ENCODE measurements at regions not wholly inside any gene's neighbourhood (a gene's known extent, or its start where the extent isn't known, plus 50 kb on each side); places are given as distances from the start of the nearest gene placed in this dataset.
A peak's percentile ranks its signal among the peaks of the same experiment; 100 is the strongest.

DNA sequence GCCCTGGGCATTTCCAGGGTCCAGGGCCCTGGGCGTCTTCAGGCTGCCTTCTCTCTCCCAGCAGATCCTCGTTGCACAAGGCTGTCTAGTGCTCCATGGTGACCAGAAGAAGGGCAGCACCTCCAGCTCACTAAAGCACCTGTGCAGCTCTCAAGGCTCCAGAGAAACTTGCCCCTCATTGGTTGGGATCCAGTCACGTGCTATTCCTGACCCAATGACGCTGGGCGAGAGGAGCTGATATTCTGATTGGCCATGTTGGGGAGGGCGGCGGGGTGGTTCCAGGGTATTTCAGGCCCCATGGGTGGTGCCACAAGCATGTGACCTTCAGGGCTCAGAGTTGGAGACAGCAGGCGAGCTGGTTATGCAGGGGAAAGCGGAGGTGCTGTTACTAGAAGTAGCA, 309.1 kb downstream of the TOX3 start:
- Mint-ChIP-seq H3K4me1 (no peaks in the 10 kb centered on the region), H3K4me3 (no peak overlapping the region), H3K27ac (no peak overlapping the region), H3K27me3 (no peaks in the 10 kb centered on the region), H3K36me3 (no peaks in the 10 kb centered on the region), H3K9me3 (no peaks in the 10 kb centered on the region)
- DNase-seq (no peak), ATAC-seq (ENCODE audit: low read depth) (no peak)
- POLR2A ChIA-PET, result no interaction called here

DNA sequence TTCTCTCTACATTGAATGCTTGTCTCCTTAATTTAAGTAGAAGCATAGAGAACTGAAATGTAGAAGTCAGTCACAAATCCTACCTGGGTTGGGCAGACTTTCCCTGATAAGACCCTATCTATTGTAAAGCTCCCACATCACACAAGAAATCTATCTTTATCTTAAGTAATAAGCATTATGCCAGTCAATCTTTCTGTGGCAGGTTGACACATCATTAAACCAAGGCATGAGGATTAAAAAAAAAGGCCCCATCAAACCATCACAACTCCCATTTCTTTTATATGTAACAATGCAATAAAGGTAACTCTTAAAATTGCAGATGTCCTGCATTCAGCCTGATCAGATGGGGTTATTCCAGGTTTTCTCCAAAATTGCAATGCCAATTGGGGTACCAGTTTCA, 311.8 kb downstream of the TOX3 start:
- H3K9me3 Mint-ChIP-seq, result no peaks in the 10 kb centered on the region
- no peak overlapping the region for H3K4me3 Mint-ChIP-seq
- POLR2A ChIA-PET, result no interaction called here
- H3K36me3 Mint-ChIP-seq, result no peaks in the 10 kb centered on the region
- DNase-seq (no peak), ATAC-seq (ENCODE audit: low read depth) (no peak)
- H3K27me3 Mint-ChIP-seq, result no peaks in the 10 kb centered on the region
- H3K27ac Mint-ChIP-seq, result no peak overlapping the region
- no peaks in the 10 kb centered on the region for H3K4me1 Mint-ChIP-seq

GRCh38 chr16:52234626-52235025, 312.3 kb downstream of the TOX3 start:
- Mint-ChIP-seq H3K27me3 (no peaks in the 10 kb centered on the region), H3K4me3 (no peak overlapping the region), H3K9me3 (no peaks in the 10 kb centered on the region), H3K27ac (no peak overlapping the region), H3K4me1 (no peaks in the 10 kb centered on the region), H3K36me3 (no peaks in the 10 kb centered on the region)
- DNase-seq, result no peak
- no peak for ATAC-seq (ENCODE audit: low read depth)
- POLR2A ChIA-PET, result no interaction called here

DNA sequence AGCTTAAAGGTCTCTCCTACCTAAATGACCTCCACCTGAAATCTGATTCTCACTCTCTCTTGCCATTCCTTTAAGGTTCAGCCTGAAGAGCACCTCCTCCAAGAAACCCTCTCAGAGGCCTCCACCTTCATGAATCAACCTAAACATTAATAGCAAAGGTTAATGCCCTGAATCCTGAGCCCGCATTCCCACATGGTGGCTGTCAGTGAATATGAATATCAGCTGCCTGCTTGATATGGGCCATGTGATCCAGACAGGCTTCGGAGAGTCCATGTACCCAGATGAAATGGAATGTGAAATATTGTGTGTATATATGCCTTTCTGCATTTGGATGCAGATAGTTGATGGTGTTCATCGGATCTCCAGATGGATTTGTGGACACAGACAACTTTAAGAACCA, 317.5 kb downstream of the TOX3 start:
- DNase-seq (no peak), ATAC-seq (ENCODE audit: low read depth) (no peak)
- Mint-ChIP-seq H3K27ac (no peak overlapping the region), H3K27me3 (no peaks in the 10 kb centered on the region), H3K4me3 (no peak overlapping the region), H3K9me3 (no peaks in the 10 kb centered on the region), H3K4me1 (no peaks in the 10 kb centered on the region), H3K36me3 (no peaks in the 10 kb centered on the region)
- POLR2A ChIA-PET, result no interaction called here

DNA sequence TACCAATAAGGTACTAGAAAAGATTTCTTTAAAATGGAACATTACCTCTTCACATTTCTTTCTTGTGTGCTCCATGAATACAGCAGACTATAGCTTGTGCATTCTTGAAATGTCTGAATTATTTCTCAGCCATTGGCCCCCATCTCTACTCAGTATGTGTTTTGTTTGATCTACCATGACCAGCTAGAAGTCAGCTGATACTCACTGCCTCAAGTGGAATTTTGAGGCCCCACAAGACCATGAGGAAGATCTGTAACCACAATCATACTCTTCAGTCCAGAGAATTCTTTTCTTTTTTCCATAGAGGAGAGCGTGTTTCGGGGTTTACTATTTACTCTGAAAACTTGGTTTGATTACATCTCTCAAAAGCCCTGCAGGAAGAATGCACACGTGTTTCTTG, 319.1 kb downstream of the TOX3 start:
- POLR2A ChIA-PET, result no interaction called here
- H3K4me3 Mint-ChIP-seq, result no peak overlapping the region
- H3K36me3 Mint-ChIP-seq, result no peaks in the 10 kb centered on the region
- H3K4me1 Mint-ChIP-seq, result no peaks in the 10 kb centered on the region
- no peaks in the 10 kb centered on the region for H3K9me3 Mint-ChIP-seq
- H3K27ac Mint-ChIP-seq, result no peak overlapping the region
- ATAC-seq (ENCODE audit: low read depth) (no peak), DNase-seq (no peak)
- no peaks in the 10 kb centered on the region for H3K27me3 Mint-ChIP-seq

- ATAC-seq (ENCODE audit: low read depth) (no peak), DNase-seq (no peak)
- Mint-ChIP-seq H3K36me3 (no peaks in the 10 kb centered on the region), H3K9me3 (peaks cover 3% of the 10 kb centered on the region), H3K4me1 (no peaks in the 10 kb centered on the region), H3K4me3 (no peak overlapping the region), H3K27me3 (no peaks in the 10 kb centered on the region), H3K27ac (no peak overlapping the region)
- POLR2A ChIA-PET, result no interaction called here
Measured at GRCh38 chr16:52212841-52213240, 334.1 kb downstream of the TOX3 start.

DNA sequence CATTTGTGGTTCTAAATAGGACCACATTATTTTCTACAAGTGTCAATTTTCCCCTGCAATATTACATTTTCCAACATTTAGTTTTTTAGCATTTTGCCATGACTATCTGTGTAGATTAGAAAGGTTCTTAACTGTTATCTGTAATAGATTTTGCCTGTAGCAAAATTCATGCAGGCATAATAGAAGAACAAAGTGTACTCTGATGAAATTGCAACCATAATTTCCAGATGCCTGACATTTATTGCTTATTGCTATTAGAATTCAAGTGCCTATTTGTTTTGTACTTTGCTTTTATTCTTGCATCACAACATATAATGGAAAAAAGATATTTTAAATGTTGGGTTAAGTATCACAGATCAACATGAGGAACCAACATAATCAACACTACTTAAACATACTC, 337.7 kb downstream of the TOX3 start:
- Mint-ChIP-seq H3K4me3 (no peak overlapping the region), H3K27ac (no peak overlapping the region), H3K36me3 (no peaks in the 10 kb centered on the region), H3K4me1 (no peaks in the 10 kb centered on the region), H3K27me3 (no peaks in the 10 kb centered on the region), H3K9me3 (no peaks in the 10 kb centered on the region)
- ATAC-seq (ENCODE audit: low read depth) (no peak), DNase-seq (no peak)
- POLR2A ChIA-PET, result no interaction called here

DNA sequence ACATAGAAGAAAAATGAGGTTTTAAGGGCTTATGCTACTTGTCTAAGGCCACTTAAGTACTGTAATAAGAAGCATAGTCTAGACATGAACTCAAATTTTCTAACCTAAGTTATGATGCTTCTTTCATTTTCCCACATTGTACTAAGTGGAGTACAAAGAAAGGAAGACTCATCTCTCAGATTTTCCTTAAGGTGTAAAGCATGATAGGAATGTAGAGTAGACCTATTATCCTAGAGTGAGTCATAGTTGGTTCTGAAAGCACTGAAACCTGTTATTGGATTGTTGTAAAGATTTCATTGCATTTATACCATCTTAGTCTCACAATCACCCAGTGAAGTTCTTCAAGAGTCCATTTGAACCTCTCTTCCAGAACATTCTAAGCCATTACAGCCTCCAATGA, 343.8 kb downstream of the TOX3 start:
- Mint-ChIP-seq H3K9me3 (no peaks in the 10 kb centered on the region), H3K27ac (no peak overlapping the region), H3K27me3 (no peaks in the 10 kb centered on the region), H3K36me3 (no peaks in the 10 kb centered on the region), H3K4me1 (no peaks in the 10 kb centered on the region), H3K4me3 (no peak overlapping the region)
- ATAC-seq (ENCODE audit: low read depth), result no peak
- POLR2A ChIA-PET, result no interaction called here
- DNase-seq, result no peak

GRCh38 chr16:52193441-52193840, 353.5 kb downstream of the TOX3 start:
- H3K4me3 Mint-ChIP-seq, result no peak overlapping the region
- no peak for ATAC-seq (ENCODE audit: low read depth)

DNA sequence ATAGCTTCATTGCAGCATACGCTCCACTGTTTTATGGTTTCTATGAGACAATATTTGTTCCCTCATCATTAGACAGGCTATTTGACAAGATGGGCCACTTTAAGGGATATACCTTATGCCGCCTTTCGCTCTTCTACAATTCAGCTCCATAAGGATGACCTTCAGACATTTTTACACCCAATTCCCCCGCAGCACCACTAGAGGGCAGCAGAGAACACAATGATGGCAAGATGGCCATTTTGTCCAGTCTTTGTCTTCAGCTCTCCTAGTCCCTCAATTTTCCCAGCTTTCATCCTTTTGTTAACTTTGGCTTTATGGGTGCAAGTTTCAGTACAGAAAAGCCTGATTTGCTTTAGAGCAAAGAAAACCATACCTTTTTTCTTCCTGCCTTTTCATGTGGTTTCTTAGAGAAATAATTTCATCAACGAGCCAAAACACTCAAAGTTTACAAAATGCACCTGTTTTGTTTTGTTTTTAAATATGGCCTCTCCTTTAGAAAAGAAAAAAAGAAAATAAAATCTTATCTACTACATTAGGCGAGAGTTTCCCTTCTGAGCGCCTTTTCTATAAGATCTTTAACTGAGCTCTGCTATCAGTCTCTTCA, 355.3 kb downstream of the TOX3 start:
- POLR2A ChIA-PET, result no interaction called here
- no peak for ATAC-seq (ENCODE audit: low read depth)

More at GRCh38 chr16:52193441-52193840, 353.5 kb downstream of the TOX3 start:
- no peak for DNase-seq
- POLR2A ChIA-PET, result no interaction called here
- no peaks in the 10 kb centered on the region for H3K4me1 Mint-ChIP-seq
- H3K27ac Mint-ChIP-seq, result no peak overlapping the region
- H3K36me3 Mint-ChIP-seq, result no peaks in the 10 kb centered on the region
- no peaks in the 10 kb centered on the region for H3K9me3 Mint-ChIP-seq
- H3K27me3 Mint-ChIP-seq, result no peaks in the 10 kb centered on the region

DNA sequence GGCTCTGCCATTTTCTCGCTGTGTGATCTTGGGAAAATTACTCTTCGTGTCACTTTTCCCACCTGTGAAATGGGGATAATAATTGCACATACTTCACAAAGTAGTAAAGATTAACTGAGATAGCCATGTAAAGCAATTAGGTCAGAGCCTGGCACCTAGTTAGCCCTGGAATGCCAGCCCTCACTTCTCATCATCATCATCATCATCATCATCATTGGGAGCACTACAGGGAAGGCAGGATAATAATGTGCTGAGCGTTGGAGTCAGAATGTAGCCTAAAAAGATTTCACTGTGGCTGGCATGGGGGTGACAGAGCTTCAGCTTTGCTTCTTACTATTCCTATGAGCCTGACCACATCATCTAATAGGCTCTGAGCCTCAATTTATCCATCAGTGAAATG, 362.6 kb downstream of the TOX3 start:
- no peak for DNase-seq
- POLR2A ChIA-PET, result no interaction called here
- Mint-ChIP-seq H3K4me3 (no peak overlapping the region), H3K9me3 (peaks cover 3% of the 10 kb centered on the region), H3K36me3 (no peaks in the 10 kb centered on the region), H3K27ac (no peak overlapping the region), H3K4me1 (no peaks in the 10 kb centered on the region), H3K27me3 (no peaks in the 10 kb centered on the region)
- no peak for ATAC-seq (ENCODE audit: low read depth)

More for the DNA sequence above, 355.3 kb downstream of the TOX3 start:
- H3K4me3 Mint-ChIP-seq, result no peak overlapping the region
- no peaks in the 10 kb centered on the region for H3K4me1 Mint-ChIP-seq
- H3K36me3 Mint-ChIP-seq, result no peaks in the 10 kb centered on the region
- peak; percentile 37 for DNase-seq
- no peaks in the 10 kb centered on the region for H3K27me3 Mint-ChIP-seq
- no peak overlapping the region for H3K27ac Mint-ChIP-seq
- no peaks in the 10 kb centered on the region for H3K9me3 Mint-ChIP-seq

- ATAC-seq (ENCODE audit: low read depth) (no peak), DNase-seq (no peak)
- Mint-ChIP-seq H3K36me3 (no peaks in the 10 kb centered on the region), H3K9me3 (peaks cover 3% of the 10 kb centered on the region), H3K27me3 (no peaks in the 10 kb centered on the region), H3K4me1 (no peaks in the 10 kb centered on the region), H3K27ac (no peak overlapping the region), H3K4me3 (no peak overlapping the region)
- POLR2A ChIA-PET, result no interaction called here
Measured at GRCh38 chr16:52182840-52183239, 364.1 kb downstream of the TOX3 start.

- Mint-ChIP-seq H3K27me3 (no peaks in the 10 kb centered on the region), H3K27ac (no peak overlapping the region), H3K4me1 (no peaks in the 10 kb centered on the region), H3K4me3 (no peak overlapping the region), H3K36me3 (no peaks in the 10 kb centered on the region), H3K9me3 (peaks cover 2% of the 10 kb centered on the region)
- DNase-seq, result no peak
- no peak for ATAC-seq (ENCODE audit: low read depth)
- POLR2A ChIA-PET, result no interaction called here
Measured at GRCh38 chr16:52174168-52174567, 372.8 kb downstream of the TOX3 start.

DNA sequence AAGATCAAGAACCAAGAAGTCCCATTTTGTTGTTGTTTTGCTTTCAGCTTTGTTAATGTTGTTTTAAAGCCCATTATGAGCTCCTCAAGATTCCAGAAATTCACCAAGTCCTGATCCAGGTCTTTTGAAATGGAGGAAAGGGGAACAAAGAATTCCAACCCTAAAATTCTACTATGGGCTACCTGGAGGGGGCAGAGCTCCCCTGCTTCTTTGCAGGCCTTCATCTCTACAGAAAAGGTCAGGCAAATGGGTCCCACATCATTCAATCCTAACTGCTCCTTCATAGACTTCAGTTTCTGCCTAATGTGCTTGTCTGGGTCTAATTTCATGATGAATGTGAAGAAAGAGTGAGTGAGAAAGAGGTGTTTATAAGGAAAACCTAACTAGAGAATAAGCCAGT, 375.5 kb downstream of the TOX3 start:
- H3K27me3 Mint-ChIP-seq, result no peaks in the 10 kb centered on the region
- no peak overlapping the region for H3K27ac Mint-ChIP-seq
- H3K4me3 Mint-ChIP-seq, result no peak overlapping the region
- POLR2A ChIA-PET, result no interaction called here
- H3K9me3 Mint-ChIP-seq, result peaks cover 2% of the 10 kb centered on the region
- ATAC-seq (ENCODE audit: low read depth) (no peak), DNase-seq (no peak)
- H3K36me3 Mint-ChIP-seq, result no peaks in the 10 kb centered on the region
- no peaks in the 10 kb centered on the region for H3K4me1 Mint-ChIP-seq

GRCh38 chr16:52167328-52167727, 379.6 kb downstream of the TOX3 start:
- no peak overlapping the region for H3K4me3 Mint-ChIP-seq
- H3K9me3 Mint-ChIP-seq, result peaks cover 4% of the 10 kb centered on the region
- no peaks in the 10 kb centered on the region for H3K36me3 Mint-ChIP-seq
- no peak overlapping the region for H3K27ac Mint-ChIP-seq
- DNase-seq (no peak), ATAC-seq (ENCODE audit: low read depth) (no peak)
- no peaks in the 10 kb centered on the region for H3K4me1 Mint-ChIP-seq
- H3K27me3 Mint-ChIP-seq, result no peaks in the 10 kb centered on the region
- POLR2A ChIA-PET, result no interaction called here
